SHP77 (cell line): ENCODE measurements at regions not wholly inside any gene's neighbourhood (a gene's known extent, or its start where the extent isn't known, plus 50 kb on each side); places are given as distances from the start of the nearest gene placed in this dataset.
"Not testable (repeated sequence)": the region's sequence is repeated elsewhere in the genome, so short reads cannot be mapped to it uniquely, and the experiment has no call there.

Experiments
- DNase-seq, 2 experiments: peaks; one replicate each; lab custom pipeline; 2025; lab: John Stamatoyannopoulos, UW

GRCh38 chr11:129637983-129638776 lies 177.5 kb upstream of the TMEM45B start:
- no peak for DNase-seq

GRCh38 chr11:129639300-129639699 lies 176.3 kb upstream of the TMEM45B start:
- peak; percentile 65 to 79 for DNase-seq

GRCh38 chr11:129640671-129641070 lies 175.0 kb upstream of the TMEM45B start:
- DNase-seq = no peak

GRCh38 chr11:129643031-129643721 lies 172.5 kb upstream of the TMEM45B start:
- DNase-seq = no peak

GRCh38 chr11:129644326-129644725 lies 171.3 kb upstream of the TMEM45B start:
- DNase-seq = no peak

- DNase-seq = no peak
These were observed 169.7 kb upstream of the TMEM45B start for GRCh38 chr11:129645943-129646342.

- DNase-seq = not testable (repeated sequence)
These were observed 165.6 kb upstream of the TMEM45B start for GRCh38 chr11:129650044-129650443.

GRCh38 chr11:129652835-129653234 lies 162.8 kb upstream of the TMEM45B start:
- no peak for DNase-seq

- no peak for DNase-seq
These were observed 160.3 kb upstream of the TMEM45B start for GRCh38 chr11:129655247-129655832.

- no peak for DNase-seq
These were observed 157.7 kb upstream of the TMEM45B start for GRCh38 chr11:129657866-129658525.

- DNase-seq = no peak
These were observed 157.2 kb upstream of the TMEM45B start for GRCh38 chr11:129658526-129658867.

GRCh38 chr11:129680907-129681306 lies 134.7 kb upstream of the TMEM45B start:
- no peak for DNase-seq

GRCh38 chr11:129681344-129682114 lies 134.1 kb upstream of the TMEM45B start:
- no peak for DNase-seq

GRCh38 chr11:129686269-129686668 lies 129.4 kb upstream of the TMEM45B start:
- DNase-seq = no peak

GRCh38 chr11:129691142-129691541 lies 124.5 kb upstream of the TMEM45B start:
- no peak for DNase-seq

- DNase-seq = no peak
These were observed 121.1 kb upstream of the TMEM45B start for GRCh38 chr11:129694538-129694937.

GRCh38 chr11:129694966-129695365 lies 120.7 kb upstream of the TMEM45B start:
- no peak for DNase-seq

GRCh38 chr11:129695571-129696308 lies 119.9 kb upstream of the TMEM45B start:
- DNase-seq = peak in 1 of 2 experiments; percentile 46

- no peak for DNase-seq
These were observed 119.2 kb upstream of the TMEM45B start for GRCh38 chr11:129696309-129696989.

- no peak for DNase-seq
These were observed 117.4 kb upstream of the TMEM45B start for GRCh38 chr11:129698212-129698611.
